ENCODE measurements at regions not wholly inside any gene's neighbourhood (a gene's known extent, or its start where the extent isn't known, plus 50 kb on each side); places are given as distances from the start of the nearest gene placed in this dataset.

DNA sequence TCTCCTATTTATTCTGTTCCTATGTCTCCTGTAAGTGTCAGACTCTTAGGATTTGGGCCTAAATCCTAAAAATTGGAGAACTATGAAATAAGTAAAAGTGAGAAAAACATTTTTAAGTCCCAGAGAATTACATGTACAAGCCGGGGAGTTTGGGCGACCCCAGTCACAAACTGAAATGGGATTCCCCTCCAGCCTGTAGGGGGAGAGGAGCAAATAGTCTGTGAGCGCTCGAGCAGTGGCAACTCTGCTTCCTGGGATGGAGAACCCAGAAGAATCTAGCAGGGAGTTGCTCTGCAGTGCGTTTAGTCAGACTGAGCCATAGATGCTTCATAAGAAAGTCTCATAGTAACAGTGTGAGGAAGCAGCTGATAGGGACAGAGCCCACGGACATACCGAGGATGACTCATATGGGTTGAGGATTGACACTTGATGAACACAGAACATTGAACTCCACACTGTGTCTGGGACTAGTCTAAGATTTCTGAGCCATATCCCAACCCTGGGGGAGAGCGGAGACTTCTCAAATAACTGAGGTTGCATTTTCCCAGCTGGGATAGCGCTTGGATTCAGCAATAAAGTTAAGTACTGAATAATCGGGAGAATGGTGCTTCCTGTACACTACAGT, 437.2 kb downstream of the BCKDHB start:
- TF ChIP-seq, protein P1, sequence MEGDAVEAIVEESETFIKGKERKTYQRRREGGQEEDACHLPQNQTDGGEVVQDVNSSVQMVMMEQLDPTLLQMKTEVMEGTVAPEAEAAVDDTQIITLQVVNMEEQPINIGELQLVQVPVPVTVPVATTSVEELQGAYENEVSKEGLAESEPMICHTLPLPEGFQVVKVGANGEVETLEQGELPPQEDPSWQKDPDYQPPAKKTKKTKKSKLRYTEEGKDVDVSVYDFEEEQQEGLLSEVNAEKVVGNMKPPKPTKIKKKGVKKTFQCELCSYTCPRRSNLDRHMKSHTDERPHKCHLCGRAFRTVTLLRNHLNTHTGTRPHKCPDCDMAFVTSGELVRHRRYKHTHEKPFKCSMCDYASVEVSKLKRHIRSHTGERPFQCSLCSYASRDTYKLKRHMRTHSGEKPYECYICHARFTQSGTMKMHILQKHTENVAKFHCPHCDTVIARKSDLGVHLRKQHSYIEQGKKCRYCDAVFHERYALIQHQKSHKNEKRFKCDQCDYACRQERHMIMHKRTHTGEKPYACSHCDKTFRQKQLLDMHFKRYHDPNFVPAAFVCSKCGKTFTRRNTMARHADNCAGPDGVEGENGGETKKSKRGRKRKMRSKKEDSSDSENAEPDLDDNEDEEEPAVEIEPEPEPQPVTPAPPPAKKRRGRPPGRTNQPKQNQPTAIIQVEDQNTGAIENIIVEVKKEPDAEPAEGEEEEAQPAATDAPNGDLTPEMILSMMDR (IDR thresholded peaks at IDR 0.05), result no peak
- TF ChIP-seq POLR2A (IDR thresholded peaks at IDR 0.05; ENCODE audit: low read depth), result no peak

All from esophagus muscularis mucosa (tissue), 3 donors.